GM23338 (cell line): ENCODE measurements at regions not wholly inside any gene's neighbourhood (a gene's known extent, or its start where the extent isn't known, plus 50 kb on each side); places are given as distances from the start of the nearest gene placed in this dataset.

Experiments
- ATAC-seq: fragments of 200-7000 bp; cut with Tn5 transposase; 3 replicates; pipeline ENCODE4 v1.9.1; 2020
- DNase-seq: peaks from one replicate; pipeline ENCODE4 v3.0.0-alpha.2; 2015; ENCODE audit warnings: low spot score
- H2AFZ ChIP-seq: fragments of 200-600 bp; sonication (generic); 2 replicates; pipeline ENCODE4 v1.8.0; 2016; ENCODE audit warnings: antibody characterized with exemption, mild to moderate bottlenecking, moderate library complexity
- H3F3A ChIP-seq: fragments of 200-600 bp; sonication (generic); replicated peaks from 2 replicates; pipeline ENCODE4 v1.8.0; 2017; ENCODE audit warnings: antibody characterized with exemption, mixed run types, low read depth
- H3K27ac ChIP-seq: fragments of 200-600 bp; sonication (generic); 2 replicates; pipeline ENCODE4 v1.6.1; 2016; ENCODE audit warnings: low read depth
- H3K27me3 ChIP-seq: fragments of 200-600 bp; sonication (generic); 2 replicates; pipeline ENCODE4 v1.8.0; 2016; ENCODE audit warnings: mild to moderate bottlenecking, mixed run types, moderate library complexity; ENCODE audit not compliant: insufficient read depth
- H3K36me3 ChIP-seq: fragments of 200-600 bp; sonication (generic); 2 replicates; pipeline ENCODE4 v1.8.0; 2016; ENCODE audit warnings: mild to moderate bottlenecking; ENCODE audit not compliant: insufficient read depth
- H3K4me1 ChIP-seq: fragments of 200-600 bp; sonication (generic); 2 replicates; pipeline ENCODE4 v1.8.0; 2016; ENCODE audit warnings: mild to moderate bottlenecking, moderate library complexity; ENCODE audit not compliant: insufficient read depth
- H3K4me2 ChIP-seq: fragments of 200-600 bp; sonication (generic); 2 replicates; pipeline ENCODE4 v1.7.1; 2017; ENCODE audit warnings: mixed run types
- H3K4me3 ChIP-seq: fragments of 200-600 bp; sonication (generic); 2 replicates; pipeline ENCODE4 v1.6.1; 2016; ENCODE audit warnings: mixed run types
- H3K79me2 ChIP-seq: fragments of 200-600 bp; sonication (generic); replicated peaks from 2 replicates; pipeline ENCODE4 v1.8.0; 2017; ENCODE audit warnings: mild to moderate bottlenecking; ENCODE audit not compliant: insufficient read depth
- H3K9me2 ChIP-seq: fragments of 200-600 bp; sonication (generic); 2 replicates; pipeline ENCODE4 v1.8.0; 2017; ENCODE audit not compliant: insufficient read depth
- H4K20me1 ChIP-seq: fragments of 200-600 bp; sonication (generic); replicated peaks from 2 replicates; pipeline ENCODE4 v1.8.0; 2017; ENCODE audit warnings: mild to moderate bottlenecking; ENCODE audit not compliant: insufficient read depth
- H3K27ac Mint-ChIP-seq: 2 replicates; pipeline ENCODE4 v1.8.0; 2020; ENCODE audit warnings: inconsistent platforms, mild to moderate bottlenecking, moderate library complexity, mixed read lengths
- H3K27me3 Mint-ChIP-seq: 3 replicates; pipeline ENCODE4 v1.8.0; 2022; ENCODE audit warnings: low read depth, mild to moderate bottlenecking, moderate library complexity, mixed read lengths, inconsistent platforms; ENCODE audit not compliant: insufficient read depth, poor library complexity
- H3K36me3 Mint-ChIP-seq: 3 replicates; pipeline ENCODE4 v1.8.0; 2021; ENCODE audit warnings: low read depth, mild to moderate bottlenecking, inconsistent platforms, moderate library complexity, mixed read lengths
- H3K4me1 Mint-ChIP-seq: 3 replicates; pipeline ENCODE4 v1.8.0; 2020; ENCODE audit warnings: mild to moderate bottlenecking, inconsistent platforms, mixed read lengths
- H3K4me3 Mint-ChIP-seq: 3 replicates; pipeline ENCODE4 v1.8.0; 2021; ENCODE audit warnings: moderate library complexity, mild to moderate bottlenecking, inconsistent platforms, mixed read lengths
- H3K9me3 Mint-ChIP-seq: 3 replicates; pipeline ENCODE4 v1.8.0; 2020; ENCODE audit warnings: moderate library complexity, mild to moderate bottlenecking, inconsistent platforms, mixed read lengths
- CREB1 ChIP-seq: fragments of 250-450 bp; sonication (Bioruptor Pico); IDR thresholded peaks from 2 replicates; pipeline ENCODE4 v1.5.0; 2020; ENCODE audit warnings: low read depth, mild to moderate bottlenecking, moderate library complexity
- CTCF ChIP-seq, 2 experiments: fragments of 200-600 bp in 1 of 2; sonication (generic) in 1 of 2; conservative IDR thresholded peaks; 2 replicates each; pipeline versions ENCODE4 v1.5.1 to v1.6.1; 2016 to 2017; ENCODE audit warnings: antibody characterized with exemption in 2 of 2, low read depth in 2 of 2, mild to moderate bottlenecking in 2 of 2, moderate library complexity in 1 of 2
- EZH2 ChIP-seq: fragments of 200-600 bp; sonication (generic); IDR thresholded peaks from one replicate; pipeline ENCODE4 v1.8.0; 2017; ENCODE audit warnings: antibody characterized with exemption, mild to moderate bottlenecking, low read depth; ENCODE audit not compliant: unreplicated experiment
- EZH2phosphoT487 ChIP-seq: fragments of 200-600 bp; sonication (generic); IDR thresholded peaks from one replicate; pipeline ENCODE4 v1.8.1; 2018; ENCODE audit warnings: antibody characterized with exemption; ENCODE audit not compliant: unreplicated experiment
- JUNB ChIP-seq: IDR thresholded peaks from one replicate; pipeline ENCODE4 v1.6.1; 2016; ENCODE audit warnings: antibody characterized with exemption; ENCODE audit not compliant: unreplicated experiment
- NANOG ChIP-seq: IDR thresholded peaks from 2 replicates; pipeline ENCODE4 v1.6.1; 2016; ENCODE audit warnings: antibody characterized with exemption, borderline replicate concordance
- POLR2AphosphoS5 ChIP-seq: IDR thresholded peaks from 2 replicates; pipeline ENCODE4 v1.6.1; 2016; ENCODE audit warnings: antibody characterized with exemption, low read depth
- STAT1 ChIP-seq: IDR thresholded peaks from one replicate; pipeline ENCODE4 v1.6.1; 2016; ENCODE audit warnings: antibody characterized with exemption; ENCODE audit not compliant: unreplicated experiment
- ZNF114 ChIP-seq: fragments of 250-450 bp; sonication (Bioruptor Pico); IDR thresholded peaks from 2 replicates; pipeline ENCODE4 v1.5.0; 2020; ENCODE audit warnings: mild to moderate bottlenecking, moderate library complexity
- ZNF331 ChIP-seq: fragments of 250-450 bp; sonication (Bioruptor Pico); IDR thresholded peaks from 2 replicates; pipeline ENCODE4 v1.5.0; 2020; ENCODE audit warnings: low read depth, mild to moderate bottlenecking, moderate library complexity
- TF ChIP-seq, protein P1 (sequence below): IDR thresholded peaks from 2 replicates; pipeline ENCODE4 v1.6.1; 2016; ENCODE audit warnings: antibody characterized with exemption
- TF ChIP-seq, protein P2 (sequence below): IDR thresholded peaks from one replicate; pipeline ENCODE4 v1.6.1; 2018; ENCODE audit warnings: antibody characterized with exemption; ENCODE audit not compliant: unreplicated experiment
- TF ChIP-seq, protein P3 (sequence below): fragments of 250-450 bp; sonication (Bioruptor Pico); IDR thresholded peaks from 2 replicates; pipeline ENCODE4 v1.5.0; 2020; ENCODE audit warnings: mild to moderate bottlenecking, moderate library complexity

GRCh38 chr9:85249313-85249621 lies 492.5 kb downstream of the AGTPBP1 start:
- H3K36me3 Mint-ChIP-seq: no peaks in the 10 kb centered on the region
- no peak for TF ChIP-seq ZNF331
- TF ChIP-seq, protein P1, sequence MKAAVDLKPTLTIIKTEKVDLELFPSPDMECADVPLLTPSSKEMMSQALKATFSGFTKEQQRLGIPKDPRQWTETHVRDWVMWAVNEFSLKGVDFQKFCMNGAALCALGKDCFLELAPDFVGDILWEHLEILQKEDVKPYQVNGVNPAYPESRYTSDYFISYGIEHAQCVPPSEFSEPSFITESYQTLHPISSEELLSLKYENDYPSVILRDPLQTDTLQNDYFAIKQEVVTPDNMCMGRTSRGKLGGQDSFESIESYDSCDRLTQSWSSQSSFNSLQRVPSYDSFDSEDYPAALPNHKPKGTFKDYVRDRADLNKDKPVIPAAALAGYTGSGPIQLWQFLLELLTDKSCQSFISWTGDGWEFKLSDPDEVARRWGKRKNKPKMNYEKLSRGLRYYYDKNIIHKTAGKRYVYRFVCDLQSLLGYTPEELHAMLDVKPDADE: no peak
- no peak for TF ChIP-seq POLR2AphosphoS5
- TF ChIP-seq, protein P2, sequence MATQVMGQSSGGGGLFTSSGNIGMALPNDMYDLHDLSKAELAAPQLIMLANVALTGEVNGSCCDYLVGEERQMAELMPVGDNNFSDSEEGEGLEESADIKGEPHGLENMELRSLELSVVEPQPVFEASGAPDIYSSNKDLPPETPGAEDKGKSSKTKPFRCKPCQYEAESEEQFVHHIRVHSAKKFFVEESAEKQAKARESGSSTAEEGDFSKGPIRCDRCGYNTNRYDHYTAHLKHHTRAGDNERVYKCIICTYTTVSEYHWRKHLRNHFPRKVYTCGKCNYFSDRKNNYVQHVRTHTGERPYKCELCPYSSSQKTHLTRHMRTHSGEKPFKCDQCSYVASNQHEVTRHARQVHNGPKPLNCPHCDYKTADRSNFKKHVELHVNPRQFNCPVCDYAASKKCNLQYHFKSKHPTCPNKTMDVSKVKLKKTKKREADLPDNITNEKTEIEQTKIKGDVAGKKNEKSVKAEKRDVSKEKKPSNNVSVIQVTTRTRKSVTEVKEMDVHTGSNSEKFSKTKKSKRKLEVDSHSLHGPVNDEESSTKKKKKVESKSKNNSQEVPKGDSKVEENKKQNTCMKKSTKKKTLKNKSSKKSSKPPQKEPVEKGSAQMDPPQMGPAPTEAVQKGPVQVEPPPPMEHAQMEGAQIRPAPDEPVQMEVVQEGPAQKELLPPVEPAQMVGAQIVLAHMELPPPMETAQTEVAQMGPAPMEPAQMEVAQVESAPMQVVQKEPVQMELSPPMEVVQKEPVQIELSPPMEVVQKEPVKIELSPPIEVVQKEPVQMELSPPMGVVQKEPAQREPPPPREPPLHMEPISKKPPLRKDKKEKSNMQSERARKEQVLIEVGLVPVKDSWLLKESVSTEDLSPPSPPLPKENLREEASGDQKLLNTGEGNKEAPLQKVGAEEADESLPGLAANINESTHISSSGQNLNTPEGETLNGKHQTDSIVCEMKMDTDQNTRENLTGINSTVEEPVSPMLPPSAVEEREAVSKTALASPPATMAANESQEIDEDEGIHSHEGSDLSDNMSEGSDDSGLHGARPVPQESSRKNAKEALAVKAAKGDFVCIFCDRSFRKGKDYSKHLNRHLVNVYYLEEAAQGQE: no peak
- TF ChIP-seq STAT1: no peak
- TF ChIP-seq CTCF (conservative IDR thresholded peaks at IDR 0.05; ENCODE audit: low read depth in 2 of 2): no peak
- TF ChIP-seq CREB1 (CRISPR knock-in tag): no peak
- TF ChIP-seq NANOG: no peak
- TF ChIP-seq EZH2: no peak
- no peak for TF ChIP-seq EZH2phosphoT487
- no peak for TF ChIP-seq JUNB
- TF ChIP-seq ZNF114 (CRISPR knock-in tag): no peak
- TF ChIP-seq, protein P3, sequence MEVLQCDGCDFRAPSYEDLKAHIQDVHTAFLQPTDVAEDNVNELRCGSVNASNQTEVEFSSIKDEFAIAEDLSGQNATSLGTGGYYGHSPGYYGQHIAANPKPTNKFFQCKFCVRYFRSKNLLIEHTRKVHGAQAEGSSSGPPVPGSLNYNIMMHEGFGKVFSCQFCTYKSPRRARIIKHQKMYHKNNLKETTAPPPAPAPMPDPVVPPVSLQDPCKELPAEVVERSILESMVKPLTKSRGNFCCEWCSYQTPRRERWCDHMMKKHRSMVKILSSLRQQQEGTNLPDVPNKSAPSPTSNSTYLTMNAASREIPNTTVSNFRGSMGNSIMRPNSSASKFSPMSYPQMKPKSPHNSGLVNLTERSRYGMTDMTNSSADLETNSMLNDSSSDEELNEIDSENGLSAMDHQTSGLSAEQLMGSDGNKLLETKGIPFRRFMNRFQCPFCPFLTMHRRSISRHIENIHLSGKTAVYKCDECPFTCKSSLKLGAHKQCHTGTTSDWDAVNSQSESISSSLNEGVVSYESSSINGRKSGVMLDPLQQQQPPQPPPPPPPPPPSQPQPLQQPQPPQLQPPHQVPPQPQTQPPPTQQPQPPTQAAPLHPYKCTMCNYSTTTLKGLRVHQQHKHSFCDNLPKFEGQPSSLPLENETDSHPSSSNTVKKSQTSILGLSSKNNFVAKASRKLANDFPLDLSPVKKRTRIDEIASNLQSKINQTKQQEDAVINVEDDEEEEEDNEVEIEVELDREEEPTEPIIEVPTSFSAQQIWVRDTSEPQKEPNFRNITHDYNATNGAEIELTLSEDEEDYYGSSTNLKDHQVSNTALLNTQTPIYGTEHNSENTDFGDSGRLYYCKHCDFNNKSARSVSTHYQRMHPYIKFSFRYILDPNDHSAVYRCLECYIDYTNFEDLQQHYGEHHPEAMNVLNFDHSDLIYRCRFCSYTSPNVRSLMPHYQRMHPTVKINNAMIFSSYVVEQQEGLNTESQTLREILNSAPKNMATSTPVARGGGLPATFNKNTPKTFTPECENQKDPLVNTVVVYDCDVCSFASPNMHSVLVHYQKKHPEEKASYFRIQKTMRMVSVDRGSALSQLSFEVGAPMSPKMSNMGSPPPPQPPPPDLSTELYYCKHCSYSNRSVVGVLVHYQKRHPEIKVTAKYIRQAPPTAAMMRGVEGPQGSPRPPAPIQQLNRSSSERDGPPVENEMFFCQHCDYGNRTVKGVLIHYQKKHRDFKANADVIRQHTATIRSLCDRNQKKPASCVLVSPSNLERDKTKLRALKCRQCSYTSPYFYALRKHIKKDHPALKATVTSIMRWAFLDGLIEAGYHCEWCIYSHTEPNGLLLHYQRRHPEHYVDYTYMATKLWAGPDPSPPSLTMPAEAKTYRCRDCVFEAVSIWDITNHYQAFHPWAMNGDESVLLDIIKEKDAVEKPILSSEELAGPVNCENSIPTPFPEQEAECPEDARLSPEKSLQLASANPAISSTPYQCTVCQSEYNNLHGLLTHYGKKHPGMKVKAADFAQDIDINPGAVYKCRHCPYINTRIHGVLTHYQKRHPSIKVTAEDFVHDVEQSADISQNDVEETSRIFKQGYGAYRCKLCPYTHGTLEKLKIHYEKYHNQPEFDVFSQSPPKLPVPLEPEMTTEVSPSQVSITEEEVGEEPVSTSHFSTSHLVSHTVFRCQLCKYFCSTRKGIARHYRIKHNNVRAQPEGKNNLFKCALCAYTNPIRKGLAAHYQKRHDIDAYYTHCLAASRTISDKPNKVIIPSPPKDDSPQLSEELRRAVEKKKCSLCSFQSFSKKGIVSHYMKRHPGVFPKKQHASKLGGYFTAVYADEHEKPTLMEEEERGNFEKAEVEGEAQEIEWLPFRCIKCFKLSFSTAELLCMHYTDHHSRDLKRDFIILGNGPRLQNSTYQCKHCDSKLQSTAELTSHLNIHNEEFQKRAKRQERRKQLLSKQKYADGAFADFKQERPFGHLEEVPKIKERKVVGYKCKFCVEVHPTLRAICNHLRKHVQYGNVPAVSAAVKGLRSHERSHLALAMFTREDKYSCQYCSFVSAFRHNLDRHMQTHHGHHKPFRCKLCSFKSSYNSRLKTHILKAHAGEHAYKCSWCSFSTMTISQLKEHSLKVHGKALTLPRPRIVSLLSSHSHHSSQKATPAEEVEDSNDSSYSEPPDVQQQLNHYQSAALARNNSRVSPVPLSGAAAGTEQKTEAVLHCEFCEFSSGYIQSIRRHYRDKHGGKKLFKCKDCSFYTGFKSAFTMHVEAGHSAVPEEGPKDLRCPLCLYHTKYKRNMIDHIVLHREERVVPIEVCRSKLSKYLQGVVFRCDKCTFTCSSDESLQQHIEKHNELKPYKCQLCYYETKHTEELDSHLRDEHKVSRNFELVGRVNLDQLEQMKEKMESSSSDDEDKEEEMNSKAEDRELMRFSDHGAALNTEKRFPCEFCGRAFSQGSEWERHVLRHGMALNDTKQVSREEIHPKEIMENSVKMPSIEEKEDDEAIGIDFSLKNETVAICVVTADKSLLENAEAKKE: no peak
- no peaks in the 10 kb centered on the region for H3K27me3 ChIP-seq
- H3K9me3 Mint-ChIP-seq: no peaks in the 10 kb centered on the region
- ATAC-seq (no peak), DNase-seq (no peak)
- H3K9me2 ChIP-seq: no peaks in the 10 kb centered on the region
- no peaks in the 10 kb centered on the region for H3K4me1 ChIP-seq
- no peaks in the 10 kb centered on the region for H3K4me1 Mint-ChIP-seq
- no peak overlapping the region for H3K4me3 ChIP-seq
- H3K27me3 Mint-ChIP-seq: no peaks in the 10 kb centered on the region
- H4K20me1 ChIP-seq: no peaks in the 10 kb centered on the region
- H3K79me2 ChIP-seq: no peaks in the 10 kb centered on the region
- H3K4me2 ChIP-seq: no peak overlapping the region
- no peak overlapping the region for H3K27ac Mint-ChIP-seq
- H3K4me3 Mint-ChIP-seq: no peak overlapping the region
- no peaks in the 10 kb centered on the region for H3K36me3 ChIP-seq
- H3K27ac ChIP-seq: no peak overlapping the region
- H3F3A ChIP-seq: no peaks in the 10 kb centered on the region
- no peak overlapping the region for H2AFZ ChIP-seq
